Activated naive CD4-positive, alpha-beta T cell treated with anti-CD3 and anti-CD28 coated beads for 36 hours (primary cell): ENCODE measurements at regions not wholly inside any gene's neighbourhood (a gene's known extent, or its start where the extent isn't known, plus 50 kb on each side); places are given as distances from the start of the nearest gene placed in this dataset.

ENCODE experiments used
- CTCF ChIA-PET: fragments of 350-600 bp; sonication (Branson Sonifier 250); formaldehyde crosslinking; loops from one replicate; lab custom pipeline; 2021; ENCODE audit warnings: antibody characterized with exemption; lab: Charles Lee
- DNase-seq: peaks from one replicate; pipeline ENCODE4 v3.0.0-alpha.2; 2020
- H3K27ac Mint-ChIP-seq: one replicate; pipeline ENCODE4 v1.8.0; 2021; ENCODE audit warnings: mild to moderate bottlenecking, mixed read lengths
- H3K27me3 Mint-ChIP-seq: one replicate; pipeline ENCODE4 v1.8.0; 2021; ENCODE audit warnings: low read depth, mixed read lengths
- H3K36me3 Mint-ChIP-seq: one replicate; pipeline ENCODE4 v1.8.0; 2021; ENCODE audit warnings: low read depth, mixed read lengths
- H3K4me1 Mint-ChIP-seq: one replicate; pipeline ENCODE4 v1.8.0; 2021; ENCODE audit warnings: low read depth, mixed read lengths
- H3K4me3 Mint-ChIP-seq: one replicate; pipeline ENCODE4 v1.8.0; 2021; ENCODE audit warnings: mild to moderate bottlenecking, moderate library complexity, mixed read lengths
- H3K9me3 Mint-ChIP-seq: one replicate; pipeline ENCODE4 v1.8.0; 2021; ENCODE audit warnings: mixed read lengths
- intact Hi-C: fragments of 100-400 bp; cut with micrococcal nuclease; formaldehyde crosslinking; loops from one replicate; pipeline ENCODE4 v1.15.1; 2023

- DNase-seq = no peak
- H3K9me3 Mint-ChIP-seq = no peaks in the 10 kb centered on the region
- no peak overlapping the region for H3K27ac Mint-ChIP-seq
- no peak overlapping the region for H3K4me3 Mint-ChIP-seq
- no peaks in the 10 kb centered on the region for H3K4me1 Mint-ChIP-seq
- CTCF ChIA-PET = no interaction called here
- H3K27me3 Mint-ChIP-seq = peaks cover 5% of the 10 kb centered on the region
- intact Hi-C loops = no loop called here
- H3K36me3 Mint-ChIP-seq = no peaks in the 10 kb centered on the region
Observed at GRCh38 chr2:40043641-40044040, 264.6 kb upstream of the THUMPD2 start.

- DNase-seq = no peak
- Mint-ChIP-seq H3K4me1 (no peaks in the 10 kb centered on the region), H3K4me3 (no peak overlapping the region)
Observed at GRCh38 chr2:40043191-40043590, 264.1 kb upstream of the THUMPD2 start.

GRCh38 chr2:40041422-40042382 lies 262.6 kb upstream of the THUMPD2 start:
- peaks cover 5% of the 10 kb centered on the region for H3K27me3 Mint-ChIP-seq
- CTCF ChIA-PET = interaction anchor here (0.7 kb wide), 1 partner anchor 1567 kb away, joined by 3 read pairs; no protein-coding TSS in a partner anchor
- intact Hi-C loops = no loop called here
- H3K4me3 Mint-ChIP-seq = no peak overlapping the region
- H3K27ac Mint-ChIP-seq = no peak overlapping the region
- no peaks in the 10 kb centered on the region for H3K4me1 Mint-ChIP-seq
- H3K36me3 Mint-ChIP-seq = no peaks in the 10 kb centered on the region
- H3K9me3 Mint-ChIP-seq = no peaks in the 10 kb centered on the region
- no peak for DNase-seq

More at GRCh38 chr2:40043191-40043590, 264.1 kb upstream of the THUMPD2 start:
- Mint-ChIP-seq H3K27me3 (peaks cover 5% of the 10 kb centered on the region), H3K9me3 (no peaks in the 10 kb centered on the region), H3K27ac (no peak overlapping the region), H3K36me3 (no peaks in the 10 kb centered on the region)
- intact Hi-C loops = no loop called here
- CTCF ChIA-PET = no interaction called here

GRCh38 chr2:40039549-40039948 lies 260.5 kb upstream of the THUMPD2 start:
- intact Hi-C loops = no loop called here
- no peaks in the 10 kb centered on the region for H3K9me3 Mint-ChIP-seq

GRCh38 chr2:40038646-40039045 lies 259.6 kb upstream of the THUMPD2 start:
- no peaks in the 10 kb centered on the region for H3K4me1 Mint-ChIP-seq
- H3K36me3 Mint-ChIP-seq = no peaks in the 10 kb centered on the region
- no peak for DNase-seq
- H3K4me3 Mint-ChIP-seq = no peak overlapping the region
- intact Hi-C loops = no loop called here
- H3K27ac Mint-ChIP-seq = no peak overlapping the region
- CTCF ChIA-PET = no interaction called here
- no peaks in the 10 kb centered on the region for H3K27me3 Mint-ChIP-seq
- H3K9me3 Mint-ChIP-seq = no peaks in the 10 kb centered on the region

More at GRCh38 chr2:40039549-40039948, 260.5 kb upstream of the THUMPD2 start:
- Mint-ChIP-seq H3K4me3 (no peak overlapping the region), H3K36me3 (no peaks in the 10 kb centered on the region), H3K27me3 (no peaks in the 10 kb centered on the region), H3K27ac (no peak overlapping the region), H3K4me1 (no peaks in the 10 kb centered on the region)
- CTCF ChIA-PET = no interaction called here
- DNase-seq = no peak

- H3K36me3 Mint-ChIP-seq = no peaks in the 10 kb centered on the region
- no peak overlapping the region for H3K27ac Mint-ChIP-seq
- H3K27me3 Mint-ChIP-seq = no peaks in the 10 kb centered on the region
- intact Hi-C loops = no loop called here
- H3K9me3 Mint-ChIP-seq = no peaks in the 10 kb centered on the region
- H3K4me3 Mint-ChIP-seq = no peak overlapping the region
- H3K4me1 Mint-ChIP-seq = peaks cover 7% of the 10 kb centered on the region
- CTCF ChIA-PET = no interaction called here
- no peak for DNase-seq
Observed at GRCh38 chr2:40037303-40037702, 258.2 kb upstream of the THUMPD2 start.

- Mint-ChIP-seq H3K4me3 (no peak overlapping the region), H3K27ac (no peak overlapping the region), H3K4me1 (peaks cover 7% of the 10 kb centered on the region), H3K27me3 (no peaks in the 10 kb centered on the region), H3K9me3 (peaks cover 1% of the 10 kb centered on the region), H3K36me3 (no peaks in the 10 kb centered on the region)
- intact Hi-C loops = no loop called here
- no peak for DNase-seq
- CTCF ChIA-PET = no interaction called here
Observed at GRCh38 chr2:40036241-40036640, 257.2 kb upstream of the THUMPD2 start.

- no peak for DNase-seq
- no peak overlapping the region for H3K4me3 Mint-ChIP-seq
- CTCF ChIA-PET = no interaction called here
- H3K27ac Mint-ChIP-seq = no peak overlapping the region
- no peaks in the 10 kb centered on the region for H3K36me3 Mint-ChIP-seq
- no peaks in the 10 kb centered on the region for H3K27me3 Mint-ChIP-seq
- intact Hi-C loops = no loop called here
- H3K9me3 Mint-ChIP-seq = peaks cover 1% of the 10 kb centered on the region
- peaks cover 7% of the 10 kb centered on the region for H3K4me1 Mint-ChIP-seq
Observed at GRCh38 chr2:40034801-40035200, 255.7 kb upstream of the THUMPD2 start.

- Mint-ChIP-seq H3K36me3 (no peaks in the 10 kb centered on the region), H3K4me1 (peaks cover 7% of the 10 kb centered on the region), H3K27me3 (no peaks in the 10 kb centered on the region), H3K4me3 (no peak overlapping the region), H3K27ac (no peak overlapping the region), H3K9me3 (peaks cover 1% of the 10 kb centered on the region)
- no peak for DNase-seq
- CTCF ChIA-PET = no interaction called here
- intact Hi-C loops = no loop called here
Observed at GRCh38 chr2:40034198-40034597, 255.1 kb upstream of the THUMPD2 start.

GRCh38 chr2:40033781-40034180 lies 254.7 kb upstream of the THUMPD2 start:
- H3K9me3 Mint-ChIP-seq = peaks cover 1% of the 10 kb centered on the region
- no peaks in the 10 kb centered on the region for H3K36me3 Mint-ChIP-seq
- DNase-seq = no peak
- intact Hi-C loops = loop anchor here (1.0 to 2.0 kb wide), 2 partner anchors 37 to 79 kb away; no protein-coding TSS in a partner anchor
- peaks cover 7% of the 10 kb centered on the region for H3K4me1 Mint-ChIP-seq
- no peak overlapping the region for H3K27ac Mint-ChIP-seq
- CTCF ChIA-PET = no interaction called here
- no peaks in the 10 kb centered on the region for H3K27me3 Mint-ChIP-seq
- no peak overlapping the region for H3K4me3 Mint-ChIP-seq

- no peaks in the 10 kb centered on the region for H3K36me3 Mint-ChIP-seq
Observed at GRCh38 chr2:40032650-40033319, 253.7 kb upstream of the THUMPD2 start.

GRCh38 chr2:40030456-40030975 lies 251.5 kb upstream of the THUMPD2 start:
- peaks cover 7% of the 10 kb centered on the region for H3K4me1 Mint-ChIP-seq
- peaks cover 5% of the 10 kb centered on the region for H3K9me3 Mint-ChIP-seq
- no peaks in the 10 kb centered on the region for H3K36me3 Mint-ChIP-seq
- no peak for DNase-seq
- no peak overlapping the region for H3K4me3 Mint-ChIP-seq
- H3K27me3 Mint-ChIP-seq = no peaks in the 10 kb centered on the region
- H3K27ac Mint-ChIP-seq = no peak overlapping the region
- intact Hi-C loops = no loop called here
- CTCF ChIA-PET = no interaction called here

More at GRCh38 chr2:40032650-40033319, 253.7 kb upstream of the THUMPD2 start:
- intact Hi-C loops = loop anchor here (1.0 to 2.0 kb wide), 2 partner anchors 36 to 78 kb away; no protein-coding TSS in a partner anchor
- Mint-ChIP-seq H3K4me3 (no peak overlapping the region), H3K4me1 (peaks cover 7% of the 10 kb centered on the region), H3K9me3 (peaks cover 1% of the 10 kb centered on the region), H3K27me3 (no peaks in the 10 kb centered on the region), H3K27ac (peak overlapping the region; percentile 74)
- CTCF ChIA-PET = interaction anchor here (0.7 kb wide), 1 partner anchor 1117 kb away, joined by 3 read pairs; no protein-coding TSS in a partner anchor
- no peak for DNase-seq
